ENCODE measurements at regions not wholly inside any gene's neighbourhood (a gene's known extent, or its start where the extent isn't known, plus 50 kb on each side); places are given as distances from the start of the nearest gene placed in this dataset.

- H2AK9ac ChIP-seq (replicated peaks; ENCODE audit: low read depth, low read length, poor library complexity), result no peak overlapping the region
- H2BK5ac ChIP-seq (ENCODE audit: low read depth, low read length, poor library complexity, severe bottlenecking), result no peak overlapping the region
- no CpG with 5 or more reads among the region's 8 CpGs for WGBS, 2 experiments (ENCODE audit: extremely low coverage in 2 of 2, insufficient read length in 1 of 2)
- H3K27ac ChIP-seq (ENCODE audit: insufficient read depth, low read length), result no peak overlapping the region
- no peak overlapping the region for H3K56ac ChIP-seq (ENCODE audit: extremely low read depth, insufficient read depth, low read length)
- ChIA-PET POLR2A (ENCODE audit: unreplicated experiment) (no interaction called here), CTCF (interaction anchor here (1.0 kb wide), 1 partner anchor 36 kb away, joined by 4 read pairs; no protein-coding TSS in a partner anchor)
- no peak overlapping the region for H2BK120ac ChIP-seq (ENCODE audit: low read depth, low read length)
- no peak overlapping the region for H4K8ac ChIP-seq (ENCODE audit: low read depth in 2 of 2, low read length in 2 of 2)
- intact Hi-C loops (cut with micrococcal nuclease) (no loop called here), dilution Hi-C loops (cut with HindIII; ENCODE audit: low sequenced_read_pairs, unreplicated experiment) (no loop called here), in situ Hi-C loops (cut with MboI; ENCODE audit: low sequenced_read_pairs) (no loop called here)
- no peak overlapping the region for H3K23ac ChIP-seq (ENCODE audit: low read depth, low read length)
- no peak for DNase-seq
- no peak for ATAC-seq (ENCODE audit: low read depth)
- no peak overlapping the region for H2AFZ ChIP-seq (replicated peaks; ENCODE audit: low read length, poor library complexity)
- H4K91ac ChIP-seq (ENCODE audit: insufficient read depth, low read depth, low read length), result no peak overlapping the region
- no peak overlapping the region for H3K4me3 ChIP-seq (ENCODE audit: insufficient read depth, low read depth, low read length)
- no peak overlapping the region for H3K9ac ChIP-seq (ENCODE audit: low read depth, low read length)
- H2BK20ac ChIP-seq (ENCODE audit: low read depth, low read length), result no peak overlapping the region
- H3K4ac ChIP-seq (ENCODE audit: low read depth, low read length), result no peak overlapping the region
- no peak overlapping the region for H3K14ac ChIP-seq (replicated peaks; ENCODE audit: low read depth, low read length)
- TF ChIP-seq CEBPB (IDR thresholded peaks at IDR 0.05; ENCODE audit: low read depth, low read length), result no peak
- no peak for TF ChIP-seq MXI1 (IDR thresholded peaks at IDR 0.05; ENCODE audit: borderline replicate concordance, low read depth, low read length)
- no peak for TF ChIP-seq BHLHE40 (IDR thresholded peaks at IDR 0.05; ENCODE audit: low read depth, low read length)
- TF ChIP-seq RCOR1 (IDR thresholded peaks at IDR 0.05; ENCODE audit: insufficient replicate concordance, low read length), result no peak
- TF ChIP-seq NFE2L2 (IDR thresholded peaks at IDR 0.05; ENCODE audit: low read depth, low read length), result no peak
- TF ChIP-seq RFX5 (IDR thresholded peaks at IDR 0.05; ENCODE audit: low read depth, low read length), result no peak
- TF ChIP-seq CHD1 (IDR thresholded peaks at IDR 0.05; ENCODE audit: low read depth, low read length), result no peak
- TF ChIP-seq SMC3 (IDR thresholded peaks at IDR 0.05; ENCODE audit: low read depth, low read length), result no peak
- TF ChIP-seq CTCF (conservative IDR thresholded peaks at IDR 0.05; ENCODE audit: low read depth, low read length), result no peak
- no peak for TF ChIP-seq FOS (IDR thresholded peaks at IDR 0.05; ENCODE audit: low read depth, low read length)
- TF ChIP-seq POLR2A (IDR thresholded peaks at IDR 0.05; ENCODE audit: low read depth, low read length), result no peak
- no peak for TF ChIP-seq MAFK (IDR thresholded peaks at IDR 0.05; ENCODE audit: low read depth, low read length)
- no peaks in the 10 kb centered on the region for H3K4me1 ChIP-seq (ENCODE audit: control insufficient read depth, insufficient read depth, low read length)
- no peaks in the 10 kb centered on the region for H3K36me3 ChIP-seq (ENCODE audit: control insufficient read depth, insufficient read depth, low read length)
- no peaks in the 10 kb centered on the region for H3K9me3 ChIP-seq (ENCODE audit: control insufficient read depth, insufficient read depth, low read length)
- H4K20me1 ChIP-seq (ENCODE audit: insufficient read depth, low read length), result no peaks in the 10 kb centered on the region
- no peak overlapping the region for H2BK15ac ChIP-seq (ENCODE audit: low read depth, low read length)
- H3K9me1 ChIP-seq (ENCODE audit: insufficient read depth, low read length), result no peaks in the 10 kb centered on the region
- no peak overlapping the region for H3K18ac ChIP-seq (ENCODE audit: low read depth, low read length)
- BruUV-seq (replicated peaks), result no TSS peak
- no peaks in the 10 kb centered on the region; the same call in 1 of the 2 replicates for H3K27me3 ChIP-seq (ENCODE audit: control insufficient read depth, insufficient read depth, low read length)
- H4K5ac ChIP-seq (ENCODE audit: low read depth, low read length), result no peak overlapping the region
- no peaks in the 10 kb centered on the region for H3K79me1 ChIP-seq (ENCODE audit: low read depth in 1 of 2, low read length in 2 of 2)
- no peak overlapping the region for H3K4me2 ChIP-seq (ENCODE audit: low read depth, low read length)
- no peak overlapping the region for H2AK5ac ChIP-seq (ENCODE audit: low read depth, low read length)
Measured at GRCh38 chr9:86469476-86470250, 115.5 kb upstream of the TUT7 start.
